MM.1S (cell line): ENCODE measurements at regions not wholly inside any gene's neighbourhood (a gene's known extent, or its start where the extent isn't known, plus 50 kb on each side); places are given as distances from the start of the nearest gene placed in this dataset.
"Not testable (repeated sequence)": the region's sequence is repeated elsewhere in the genome, so short reads cannot be mapped to it uniquely, and the experiment has no call there.

ENCODE experiments used
- DNase-seq: peaks from one replicate; pipeline ENCODE4 v3.0.0-alpha.2; 2015
- H2AFZ ChIP-seq: fragments of 300-600 bp; sonication (generic); 2 replicates; pipeline ENCODE4 v1.6.0; 2016; ENCODE audit warnings: antibody characterized with exemption, low read length
- H3F3A ChIP-seq: fragments of 300-600 bp; sonication (generic); 2 replicates; pipeline ENCODE4 v1.6.1; 2016; ENCODE audit warnings: mild to moderate bottlenecking, antibody characterized with exemption, low read length, moderate library complexity, mixed read lengths; ENCODE audit not compliant: insufficient read depth
- H3K27ac ChIP-seq: fragments of 300-600 bp; sonication (generic); 2 replicates; pipeline ENCODE4 v1.5.1; 2016; ENCODE audit warnings: mild to moderate bottlenecking, low read length
- H3K27me3 ChIP-seq: fragments of 300-600 bp; sonication (generic); replicated peaks from 2 replicates; pipeline ENCODE4 v1.6.0; 2016; ENCODE audit warnings: low read length; ENCODE audit not compliant: insufficient read depth
- H3K36me3 ChIP-seq: fragments of 300-600 bp; sonication (generic); replicated peaks from 2 replicates; pipeline ENCODE4 v1.6.1; 2016; ENCODE audit warnings: mild to moderate bottlenecking, low read length, mixed read lengths; ENCODE audit not compliant: insufficient read depth
- H3K4me1 ChIP-seq: fragments of 300-600 bp; sonication (generic); 2 replicates; pipeline ENCODE4 v1.6.1; 2016; ENCODE audit warnings: low read length, mixed read lengths
- H3K4me2 ChIP-seq: fragments of 300-600 bp; sonication (generic); 2 replicates; pipeline ENCODE4 v1.6.0; 2016; ENCODE audit warnings: low read depth, low read length
- H3K4me3 ChIP-seq: fragments of 300-600 bp; sonication (generic); 2 replicates; pipeline ENCODE4 v1.5.1; 2016; ENCODE audit warnings: low read length, mixed read lengths
- H3K79me2 ChIP-seq: fragments of 300-600 bp; sonication (generic); 2 replicates; pipeline ENCODE4 v1.6.1; 2016; ENCODE audit warnings: mixed run types, low read length, mixed read lengths
- H3K9ac ChIP-seq: fragments of 300-600 bp; sonication (generic); 2 replicates; pipeline ENCODE4 v1.6.1; 2016; ENCODE audit warnings: low read length, mixed read lengths
- H3K9me2 ChIP-seq: fragments of 300-600 bp; sonication (generic); replicated peaks from 2 replicates; pipeline ENCODE4 v1.6.1; 2016; ENCODE audit warnings: mild to moderate bottlenecking, low read length, mixed read lengths; ENCODE audit not compliant: insufficient read depth
- H3K9me3 ChIP-seq: fragments of 300-600 bp; sonication (generic); replicated peaks from 2 replicates; pipeline ENCODE4 v1.6.1; 2016; ENCODE audit warnings: mild to moderate bottlenecking, low read length, mixed read lengths; ENCODE audit not compliant: insufficient read depth
- H4K20me1 ChIP-seq: fragments of 300-600 bp; sonication (generic); 2 replicates; pipeline ENCODE4 v1.6.1; 2016; ENCODE audit warnings: mild to moderate bottlenecking, low read length, moderate library complexity, mixed read lengths; ENCODE audit not compliant: insufficient read depth
- EZH2 ChIP-seq: fragments of 300-600 bp; sonication (generic); optimal IDR thresholded peaks from 2 replicates; pipeline ENCODE3; 2017; ENCODE audit warnings: low read depth, mild to moderate bottlenecking, antibody characterized with exemption, low read length, mixed read lengths
- EZH2phosphoT487 ChIP-seq: fragments of 300-600 bp; sonication (generic); IDR thresholded peaks from 2 replicates; pipeline ENCODE4 v1.6.1; 2018; ENCODE audit warnings: antibody characterized with exemption, low read length
- TF ChIP-seq, protein P1 (sequence below): fragments of 300-600 bp; sonication (generic); IDR thresholded peaks from 2 replicates; pipeline ENCODE4 v1.5.1; 2016; ENCODE audit warnings: antibody characterized with exemption, low read length, mixed read lengths

DNA sequence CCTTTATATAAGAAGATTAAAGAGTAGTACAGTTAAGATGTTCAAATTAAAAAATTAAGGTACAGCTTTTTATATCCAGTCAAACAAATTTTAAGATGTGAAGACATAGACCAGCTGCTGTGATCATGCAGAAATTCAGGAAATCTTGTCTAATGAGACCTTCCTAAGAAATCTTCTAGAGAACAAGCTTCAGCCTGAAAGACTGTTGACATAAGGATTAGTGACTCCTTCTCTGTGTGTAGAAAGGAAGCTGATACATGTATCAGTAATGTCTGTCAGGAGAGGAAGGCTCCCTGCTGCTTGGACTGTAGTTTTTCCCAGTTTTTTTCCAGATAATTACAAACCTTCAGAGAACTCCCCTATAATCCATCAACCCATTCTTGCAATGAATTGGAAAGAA, 75.8 kb upstream of the PCSK5 start:
- H3K27me3 ChIP-seq = no peaks in the 10 kb centered on the region
- no peaks in the 10 kb centered on the region for H3K36me3 ChIP-seq
- H3K9me3 ChIP-seq = no peaks in the 10 kb centered on the region
- no peak overlapping the region for H3K4me3 ChIP-seq
- H3K27ac ChIP-seq = no peak overlapping the region
- H3K4me1 ChIP-seq = no peaks in the 10 kb centered on the region
- H3F3A ChIP-seq = no peaks in the 10 kb centered on the region
- DNase-seq = no peak
- no peaks in the 10 kb centered on the region for H4K20me1 ChIP-seq
- no peak overlapping the region for H3K4me2 ChIP-seq
- no peak overlapping the region for H2AFZ ChIP-seq
- no peaks in the 10 kb centered on the region for H3K9me2 ChIP-seq
- no peaks in the 10 kb centered on the region for H3K79me2 ChIP-seq
- H3K9ac ChIP-seq = no peak overlapping the region
- TF ChIP-seq EZH2 (no peak), EZH2phosphoT487 (no peak)
- TF ChIP-seq, protein P1, sequence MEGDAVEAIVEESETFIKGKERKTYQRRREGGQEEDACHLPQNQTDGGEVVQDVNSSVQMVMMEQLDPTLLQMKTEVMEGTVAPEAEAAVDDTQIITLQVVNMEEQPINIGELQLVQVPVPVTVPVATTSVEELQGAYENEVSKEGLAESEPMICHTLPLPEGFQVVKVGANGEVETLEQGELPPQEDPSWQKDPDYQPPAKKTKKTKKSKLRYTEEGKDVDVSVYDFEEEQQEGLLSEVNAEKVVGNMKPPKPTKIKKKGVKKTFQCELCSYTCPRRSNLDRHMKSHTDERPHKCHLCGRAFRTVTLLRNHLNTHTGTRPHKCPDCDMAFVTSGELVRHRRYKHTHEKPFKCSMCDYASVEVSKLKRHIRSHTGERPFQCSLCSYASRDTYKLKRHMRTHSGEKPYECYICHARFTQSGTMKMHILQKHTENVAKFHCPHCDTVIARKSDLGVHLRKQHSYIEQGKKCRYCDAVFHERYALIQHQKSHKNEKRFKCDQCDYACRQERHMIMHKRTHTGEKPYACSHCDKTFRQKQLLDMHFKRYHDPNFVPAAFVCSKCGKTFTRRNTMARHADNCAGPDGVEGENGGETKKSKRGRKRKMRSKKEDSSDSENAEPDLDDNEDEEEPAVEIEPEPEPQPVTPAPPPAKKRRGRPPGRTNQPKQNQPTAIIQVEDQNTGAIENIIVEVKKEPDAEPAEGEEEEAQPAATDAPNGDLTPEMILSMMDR = no peak

DNA sequence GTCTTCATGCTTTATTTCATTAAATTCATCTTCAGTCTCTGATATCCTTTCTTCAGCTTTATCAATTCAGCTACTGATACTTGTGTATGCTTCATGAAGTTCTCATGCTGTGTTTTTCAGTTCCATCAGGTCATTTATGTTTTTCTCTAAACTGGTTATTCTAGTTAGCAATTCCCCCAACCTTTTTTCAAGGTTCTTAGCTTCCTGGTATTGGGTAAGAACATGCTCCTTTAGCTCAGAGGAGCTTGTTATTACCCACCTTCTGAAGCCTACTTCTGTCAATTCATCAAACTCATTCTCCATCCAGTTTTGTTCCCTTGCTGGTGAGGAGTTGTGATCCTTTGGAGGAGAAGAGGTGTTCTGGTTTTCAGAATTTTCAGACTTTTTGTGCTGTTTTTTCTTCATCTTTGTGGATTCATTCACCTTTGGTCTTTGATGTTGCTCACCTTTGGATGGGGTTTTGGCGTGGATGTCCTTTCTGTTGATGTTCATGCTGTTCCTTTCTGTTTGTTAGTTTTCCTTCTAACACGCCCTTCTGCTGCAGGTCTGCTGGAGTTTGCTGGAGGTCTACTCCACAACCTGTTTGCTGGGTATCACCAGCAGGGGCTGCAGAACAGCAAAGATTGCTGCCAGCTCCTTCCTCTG, 69.9 kb upstream of the PCSK5 start:
- not testable (repeated sequence) for H3K4me2 ChIP-seq, H3K27ac ChIP-seq, H3K9me3 ChIP-seq, H3K4me3 ChIP-seq, H3K36me3 ChIP-seq, H3K79me2 ChIP-seq, H3F3A ChIP-seq, H4K20me1 ChIP-seq, H3K4me1 ChIP-seq, H3K27me3 ChIP-seq, DNase-seq, H2AFZ ChIP-seq, H3K9ac ChIP-seq, H3K9me2 ChIP-seq

DNA sequence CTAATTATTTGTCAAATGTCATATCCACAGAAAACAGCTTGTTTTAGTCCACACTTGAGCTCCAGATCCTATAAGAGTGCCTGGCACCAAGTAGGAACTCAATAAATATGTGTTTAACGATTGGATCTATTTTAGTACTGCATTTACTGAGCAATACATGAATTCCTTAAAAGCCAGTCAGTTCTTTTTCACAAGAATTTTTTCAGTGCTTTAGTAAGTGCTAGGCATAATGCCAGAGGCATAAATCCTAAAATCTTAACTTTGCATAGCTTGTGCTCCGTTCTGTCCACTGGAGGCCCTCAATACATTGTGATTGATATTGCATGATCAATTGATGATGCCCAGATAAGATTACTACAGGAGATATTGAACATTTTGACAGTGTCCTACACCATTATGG, 67.3 kb upstream of the PCSK5 start:
- Histone ChIP-seq H3K9me3 (no peaks in the 10 kb centered on the region), H3K27ac (no peak overlapping the region), H3F3A (no peaks in the 10 kb centered on the region), H3K4me1 (no peaks in the 10 kb centered on the region), H3K9ac (no peak overlapping the region), H3K27me3 (no peaks in the 10 kb centered on the region), H3K9me2 (no peaks in the 10 kb centered on the region), H3K4me3 (no peak overlapping the region), H3K79me2 (no peaks in the 10 kb centered on the region), H2AFZ (no peak overlapping the region), H4K20me1 (no peaks in the 10 kb centered on the region), H3K4me2 (no peak overlapping the region), H3K36me3 (no peaks in the 10 kb centered on the region)
- TF ChIP-seq EZH2phosphoT487 = no peak
- TF ChIP-seq, protein P1 = no peak
- TF ChIP-seq EZH2 = no peak
- DNase-seq = no peak

DNA sequence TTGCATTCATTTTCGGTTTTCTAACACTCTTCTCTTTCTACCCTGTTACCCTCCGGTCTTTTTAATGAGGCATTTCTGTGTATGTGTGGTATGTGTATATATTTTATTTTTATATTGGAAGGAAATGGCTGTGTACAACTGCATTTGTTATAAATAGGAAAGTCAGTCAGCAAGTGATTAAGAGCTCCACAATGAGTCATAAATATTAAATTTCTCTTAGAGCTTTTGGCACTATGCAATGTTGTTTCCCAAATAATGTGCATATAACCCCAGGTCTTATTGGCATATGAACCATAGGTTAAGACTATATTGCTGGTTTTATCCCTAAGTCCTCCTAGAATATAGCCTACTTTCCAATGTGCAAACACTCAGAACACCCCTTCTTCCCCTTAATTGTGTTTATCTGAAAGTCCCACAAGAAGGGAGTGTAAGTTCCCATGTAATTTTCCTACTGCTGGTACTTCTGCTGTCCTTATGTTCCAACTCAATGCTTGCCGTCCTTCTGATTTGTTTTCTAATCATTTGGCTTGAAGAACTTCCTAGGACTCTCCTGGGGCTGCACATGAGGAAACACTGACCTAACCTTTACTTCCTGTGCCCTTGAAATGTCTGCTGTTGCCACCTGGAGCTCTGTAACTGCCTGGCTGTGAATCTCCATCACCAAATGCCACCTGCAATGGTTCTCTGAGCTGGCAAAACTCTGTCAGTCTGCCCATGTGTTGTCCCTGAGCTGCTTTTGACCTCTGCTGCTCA, 65.5 kb upstream of the PCSK5 start:
- no peaks in the 10 kb centered on the region for H3K9me2 ChIP-seq
- H3K79me2 ChIP-seq = no peaks in the 10 kb centered on the region
- H3K4me1 ChIP-seq = no peaks in the 10 kb centered on the region
- H3K27me3 ChIP-seq = no peaks in the 10 kb centered on the region
- H3K4me2 ChIP-seq = no peak overlapping the region
- H4K20me1 ChIP-seq = no peaks in the 10 kb centered on the region
- DNase-seq = peak; percentile 32
- H3K9me3 ChIP-seq = no peaks in the 10 kb centered on the region
- no peak overlapping the region for H3K27ac ChIP-seq
- H3K9ac ChIP-seq = no peak overlapping the region
- H2AFZ ChIP-seq = no peak overlapping the region
- no peaks in the 10 kb centered on the region for H3K36me3 ChIP-seq
- no peaks in the 10 kb centered on the region for H3F3A ChIP-seq
- no peak overlapping the region for H3K4me3 ChIP-seq
- TF ChIP-seq, protein P1 = no peak
- TF ChIP-seq EZH2phosphoT487 (no peak), EZH2 (no peak)
